IMR-90 (cell line): ENCODE measurements at regions not wholly inside any gene's neighbourhood (a gene's known extent, or its start where the extent isn't known, plus 50 kb on each side); places are given as distances from the start of the nearest gene placed in this dataset.

Experiments
- CTCF ChIP-seq: conservative IDR thresholded peaks from 2 replicates; pipeline ENCODE4 v1.5.1; 2012; ENCODE audit warnings: mild to moderate bottlenecking, low read depth, low read length, improper control_type of control experiment
- FOS ChIP-seq: fragments of 150-350 bp; IDR thresholded peaks from 2 replicates; pipeline ENCODE4 v1.6.1; 2016; ENCODE audit warnings: low read depth, low read length
- MAFK ChIP-seq: IDR thresholded peaks from 2 replicates; pipeline ENCODE4 v1.6.1; 2012; ENCODE audit warnings: low read depth, low read length, improper control_type of control experiment
- MXI1 ChIP-seq: IDR thresholded peaks from 2 replicates; pipeline ENCODE4 v1.6.1; 2012; ENCODE audit warnings: low read depth, mild to moderate bottlenecking, low read length, moderate library complexity, borderline replicate concordance
- POLR2A ChIP-seq: IDR thresholded peaks from 2 replicates; pipeline ENCODE4 v1.6.1; 2012; ENCODE audit warnings: mild to moderate bottlenecking, low read depth, low read length
- RFX5 ChIP-seq: IDR thresholded peaks from 2 replicates; pipeline ENCODE4 v1.8.0; 2012; ENCODE audit warnings: low read depth, mild to moderate bottlenecking, low read length, moderate library complexity
- SMC3 ChIP-seq: fragments of 150-350 bp; IDR thresholded peaks from 2 replicates; pipeline ENCODE4 v1.6.1; 2016; ENCODE audit warnings: low read depth, mild to moderate bottlenecking, antibody characterized with exemption, low read length, moderate library complexity

- TF ChIP-seq CTCF, result no peak
- TF ChIP-seq POLR2A, result no peak
- no peak for TF ChIP-seq MAFK
- TF ChIP-seq MXI1, result no peak
- no peak for TF ChIP-seq FOS
- no peak for TF ChIP-seq SMC3
- TF ChIP-seq RFX5, result no peak
Measured at GRCh38 chr1:10903421-10903820, 107.0 kb upstream of the CASZ1 start.
